Ammon's horn (tissue), 1 donor: ENCODE measurements at regions not wholly inside any gene's neighbourhood (a gene's known extent, or its start where the extent isn't known, plus 50 kb on each side); places are given as distances from the start of the nearest gene placed in this dataset.

Experiments used
- DNase-seq: peaks from one replicate; pipeline ENCODE4 v3.0.0-alpha.2; 2016; ENCODE audit warnings: low spot score

DNA sequence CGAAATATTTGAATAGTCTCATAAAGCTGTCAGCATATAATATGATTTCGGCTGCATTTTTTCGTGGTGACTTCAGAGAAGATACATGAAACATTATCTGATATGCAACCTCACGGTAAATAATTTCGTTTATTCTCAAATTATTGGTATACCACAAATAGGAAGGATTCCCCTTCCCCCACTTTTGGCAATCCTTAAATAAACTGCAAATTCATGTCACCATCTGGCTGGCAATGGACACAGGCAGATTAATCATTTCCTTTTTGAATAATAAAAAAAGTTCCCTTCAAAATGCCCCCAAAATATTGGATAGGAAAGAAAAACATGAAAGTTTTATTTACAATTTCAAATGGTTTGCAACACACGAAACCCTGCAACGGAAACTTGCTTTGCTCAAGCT lies 234.5 kb upstream of the MEOX2 start:
- no peak for DNase-seq

DNA sequence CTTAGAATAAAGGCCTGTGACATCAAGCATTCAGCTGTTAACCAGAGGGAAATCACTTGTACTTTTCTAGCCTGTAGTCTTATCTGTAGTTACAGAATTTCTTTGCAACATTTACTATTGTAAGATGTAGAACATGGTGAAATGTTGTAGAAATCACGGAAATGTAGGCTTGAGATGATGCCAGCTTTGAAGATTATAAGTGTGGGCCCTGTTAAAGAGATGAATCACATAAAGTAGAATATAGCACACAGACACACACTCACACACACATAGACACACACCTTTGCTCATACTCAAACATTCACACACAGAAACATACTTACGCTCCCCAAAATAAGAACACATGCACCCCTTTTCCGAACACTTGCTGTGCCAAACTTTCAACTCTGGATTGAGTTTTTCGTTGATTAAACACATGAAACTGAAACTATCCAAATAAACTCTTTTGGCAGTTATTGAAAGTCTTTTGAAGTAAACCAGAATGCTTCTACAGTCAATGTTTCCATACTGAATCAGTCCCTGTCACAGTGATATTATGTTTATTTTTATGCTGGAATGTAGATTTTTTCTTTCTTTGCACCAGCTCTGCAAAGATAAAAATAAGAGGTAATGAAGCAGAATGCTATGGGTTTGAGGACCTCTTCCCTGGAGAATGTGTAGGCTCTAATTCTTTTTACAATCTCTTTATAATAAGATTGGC lies 230.3 kb upstream of the MEOX2 start:
- no peak for DNase-seq

DNA sequence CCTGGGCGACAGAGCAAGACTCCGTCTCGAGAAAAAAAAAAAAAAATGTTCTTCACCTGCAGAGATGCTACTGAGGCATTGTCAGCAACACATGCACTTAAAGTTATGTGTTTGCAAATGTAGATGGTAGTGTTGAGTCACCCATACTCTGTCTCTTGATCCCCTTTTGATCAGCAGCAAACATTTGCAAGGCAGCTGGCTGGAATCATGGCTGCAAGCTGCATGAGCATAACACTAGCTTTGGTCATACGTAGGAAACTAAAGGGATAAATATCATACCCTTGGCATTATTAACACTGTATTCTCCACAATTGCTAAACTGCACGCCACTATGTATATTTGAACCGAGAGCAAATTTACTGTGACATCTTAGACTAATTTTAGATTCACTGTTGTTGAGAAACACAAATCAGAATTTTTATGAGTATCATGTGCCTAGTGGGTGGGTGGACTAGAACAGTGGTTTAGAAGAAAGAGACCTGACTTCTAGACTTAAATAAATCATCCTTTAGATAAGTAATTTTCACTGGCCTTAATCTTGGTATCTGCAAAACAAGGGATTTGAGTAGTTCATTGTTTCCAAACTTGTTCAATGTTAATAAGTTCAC lies 229.3 kb upstream of the MEOX2 start:
- DNase-seq, result no peak

DNA sequence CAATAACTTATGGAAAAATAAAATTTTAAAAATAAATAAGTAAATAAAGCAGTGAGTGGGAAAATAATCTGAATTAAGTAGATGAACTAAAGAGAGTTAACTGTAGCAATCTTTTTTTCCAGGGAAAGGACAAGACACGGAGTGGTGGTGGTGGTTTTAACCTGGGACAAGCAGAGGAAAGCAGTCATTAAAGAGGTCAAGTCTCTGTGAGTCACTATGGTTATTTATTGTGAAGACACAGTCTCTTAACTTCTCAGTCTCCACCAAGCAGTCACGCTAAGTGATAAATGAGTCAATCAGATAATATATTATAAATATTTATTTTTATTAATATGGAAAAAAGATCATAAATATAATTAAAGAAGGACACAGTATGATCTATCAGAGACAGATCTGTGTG lies 228.1 kb upstream of the MEOX2 start:
- DNase-seq, result no peak

DNA sequence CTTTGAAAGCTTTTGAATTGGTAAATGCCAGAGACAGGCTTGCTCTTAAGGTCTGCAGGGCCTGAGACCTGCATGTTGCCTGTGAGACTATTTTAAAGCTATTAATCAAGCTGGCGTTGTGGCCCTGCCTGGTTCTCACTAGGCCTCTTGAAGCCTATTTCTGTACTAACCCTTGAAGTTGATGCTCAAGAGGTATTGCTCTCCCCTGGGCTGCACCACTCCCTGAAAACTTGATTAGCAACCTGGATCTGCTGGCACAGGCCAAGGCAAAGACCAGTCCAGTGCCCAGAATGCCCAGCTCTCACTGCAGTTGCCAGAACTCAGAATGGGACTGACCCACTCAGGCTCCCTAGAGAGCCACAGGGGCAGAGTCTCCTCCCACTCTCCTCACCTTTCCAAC lies 220.0 kb upstream of the MEOX2 start:
- DNase-seq, result no peak

DNA sequence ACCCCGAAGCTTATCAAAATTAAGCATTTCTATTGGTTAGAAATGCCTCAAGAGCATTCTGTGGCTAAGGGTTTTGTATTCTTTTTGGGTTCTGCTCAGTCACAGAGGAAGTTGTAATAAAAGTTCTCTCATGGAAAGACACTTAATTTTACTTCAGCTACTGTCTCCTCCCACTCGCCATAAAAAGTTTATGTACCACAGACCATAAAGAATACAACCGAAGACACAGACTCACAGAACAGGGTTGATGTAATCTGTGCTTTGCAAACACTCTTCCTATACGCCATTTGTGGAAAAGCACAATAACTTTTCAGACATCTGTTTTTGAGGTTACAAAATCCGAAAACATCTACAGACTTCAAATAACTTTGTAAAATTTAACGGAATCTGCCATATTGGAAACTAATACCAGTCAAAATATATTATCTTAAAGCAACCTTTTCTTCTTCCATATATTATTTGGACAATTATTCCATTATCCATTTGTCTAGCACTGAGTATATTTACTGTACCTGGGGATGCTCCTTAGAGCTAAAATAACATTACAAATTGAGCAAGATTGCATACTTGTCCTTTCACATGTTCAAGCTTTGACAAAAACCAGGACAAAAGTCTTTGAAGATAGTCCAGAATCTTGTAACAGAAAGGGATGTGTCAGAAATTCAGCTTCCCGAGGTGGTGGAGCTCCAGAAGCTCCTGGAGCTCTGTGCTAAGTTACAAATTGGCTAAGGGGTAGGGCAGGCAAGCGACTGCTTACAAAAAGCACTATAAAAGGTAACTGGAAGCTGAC lies 219.0 kb upstream of the MEOX2 start:
- no peak for DNase-seq

DNA sequence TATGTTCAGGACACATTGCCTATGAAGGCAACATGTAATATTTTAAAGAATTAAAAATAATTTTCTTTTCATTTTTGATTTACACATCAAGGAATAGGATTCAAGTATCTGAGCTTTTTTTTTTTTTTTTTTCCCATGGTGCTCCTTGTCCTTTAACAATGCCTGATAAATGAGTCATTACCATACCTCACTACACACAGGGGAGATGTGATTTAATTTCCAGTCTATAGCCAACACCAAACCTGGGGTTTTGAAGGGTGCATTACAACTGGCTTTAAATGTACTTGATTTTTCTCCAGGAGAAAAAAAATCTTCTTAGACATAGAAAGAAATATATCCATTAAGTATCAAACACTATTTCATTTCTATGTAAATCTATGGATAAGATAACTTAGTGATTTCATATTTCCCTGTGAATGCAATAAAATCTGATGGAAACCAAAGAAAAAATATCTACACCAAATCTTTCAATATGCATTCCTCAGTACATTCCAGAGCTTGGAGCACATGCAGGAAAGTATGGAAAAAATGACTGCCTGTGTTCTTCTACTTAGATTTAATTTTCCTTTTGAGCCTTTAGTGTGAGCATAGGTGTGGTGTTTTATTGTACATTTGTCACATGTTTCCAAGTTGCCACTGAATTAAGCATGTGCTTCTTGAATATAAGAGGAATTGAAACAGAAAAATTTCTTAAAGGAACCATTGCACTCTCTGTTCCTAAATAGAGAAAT lies 204.8 kb upstream of the MEOX2 start:
- no peak for DNase-seq

DNA sequence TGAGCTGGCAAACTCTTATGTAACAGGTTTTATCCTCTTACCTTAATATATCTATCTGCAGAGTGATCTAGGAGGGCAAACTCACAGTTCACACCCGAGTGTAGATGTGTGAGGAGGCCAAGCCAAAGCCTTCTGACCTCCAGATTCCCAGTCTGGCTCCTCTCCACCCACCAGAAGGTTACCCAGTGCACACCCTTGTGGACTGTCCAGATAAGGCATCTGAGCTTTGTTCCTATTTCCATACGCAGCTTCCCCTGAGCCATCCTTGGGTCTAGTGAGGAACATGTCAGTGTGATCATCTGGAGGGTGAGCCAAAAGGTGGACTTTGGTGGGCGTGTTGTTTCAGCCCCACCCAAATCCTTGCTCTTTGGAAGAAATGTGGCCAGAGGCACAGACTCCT lies 203.0 kb upstream of the MEOX2 start:
- DNase-seq, result no peak

DNA sequence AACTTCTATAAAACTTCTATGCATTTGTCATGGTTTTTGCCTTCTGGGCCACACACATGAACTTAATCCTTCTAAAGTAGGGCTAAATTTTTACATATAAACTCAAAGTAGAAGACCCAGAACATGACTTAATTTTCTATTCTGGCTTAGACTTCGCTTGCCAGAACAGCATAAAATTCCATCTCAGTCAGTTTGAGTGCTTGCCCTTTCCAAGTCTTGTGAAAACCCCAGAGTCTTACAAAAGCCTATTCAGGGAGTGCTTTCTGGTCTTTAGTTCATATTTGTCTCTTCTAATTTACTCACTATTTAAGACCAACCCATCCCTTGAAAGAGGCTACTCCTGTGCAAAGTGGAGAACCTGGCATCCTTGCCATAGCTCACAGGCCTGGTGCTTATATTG lies 201.6 kb upstream of the MEOX2 start:
- no peak for DNase-seq

DNA sequence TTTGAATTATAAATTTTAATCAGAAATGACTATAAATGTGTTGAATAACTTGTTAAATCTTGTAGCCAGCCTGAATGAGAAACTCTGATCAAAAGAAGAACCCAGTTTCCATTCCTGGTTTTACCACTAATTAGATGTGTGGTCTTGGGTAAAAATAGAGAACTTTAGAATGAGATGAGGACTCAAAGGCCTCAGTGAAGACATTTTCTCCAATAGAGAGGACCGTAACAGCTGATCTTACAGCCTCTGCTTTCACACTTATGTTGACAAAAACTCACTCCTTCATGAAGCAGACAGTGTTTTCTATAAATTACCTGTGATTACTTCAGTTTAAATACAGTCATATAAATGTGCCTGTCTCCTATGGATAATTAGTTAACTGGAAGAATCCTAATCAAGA lies 200.1 kb upstream of the MEOX2 start:
- no peak for DNase-seq

DNA sequence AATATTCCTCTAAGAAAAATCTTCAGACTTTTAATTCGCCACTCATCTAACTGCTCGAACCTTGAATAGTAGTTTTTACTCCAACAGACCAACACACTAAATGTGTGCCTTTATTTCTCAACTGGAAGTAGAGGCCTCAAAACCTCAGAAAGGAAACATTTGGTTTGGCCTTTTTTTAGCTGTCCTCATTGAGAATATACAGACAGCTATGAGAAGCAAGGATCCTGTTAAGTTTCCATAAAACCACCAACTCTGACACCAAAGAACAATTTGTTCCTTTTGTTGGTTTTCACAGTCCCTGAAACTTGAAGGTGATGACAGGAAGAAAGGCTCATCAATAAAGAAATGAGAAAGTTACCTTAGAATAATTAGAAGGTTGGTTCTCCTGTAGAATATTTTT lies 199.2 kb upstream of the MEOX2 start:
- DNase-seq, result no peak

DNA sequence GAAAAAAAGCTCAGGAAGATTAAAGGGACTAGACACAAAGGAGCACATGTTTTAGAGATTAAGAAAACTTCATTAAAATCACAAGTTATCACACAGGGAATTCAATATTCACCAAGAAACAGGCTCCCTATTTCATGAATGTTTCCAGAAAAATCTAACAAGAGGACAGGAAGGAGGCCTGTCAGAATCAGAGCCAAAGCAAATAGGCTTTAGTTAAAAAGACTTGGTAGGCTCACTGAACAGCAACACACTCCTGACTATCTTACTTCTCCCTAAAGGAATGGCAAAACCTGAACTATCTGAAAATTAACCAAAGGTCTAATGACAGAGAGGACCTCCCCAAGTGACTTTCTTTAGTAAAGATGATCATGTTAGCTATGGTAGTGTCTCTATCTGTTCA lies 188.3 kb upstream of the MEOX2 start:
- DNase-seq, result no peak

DNA sequence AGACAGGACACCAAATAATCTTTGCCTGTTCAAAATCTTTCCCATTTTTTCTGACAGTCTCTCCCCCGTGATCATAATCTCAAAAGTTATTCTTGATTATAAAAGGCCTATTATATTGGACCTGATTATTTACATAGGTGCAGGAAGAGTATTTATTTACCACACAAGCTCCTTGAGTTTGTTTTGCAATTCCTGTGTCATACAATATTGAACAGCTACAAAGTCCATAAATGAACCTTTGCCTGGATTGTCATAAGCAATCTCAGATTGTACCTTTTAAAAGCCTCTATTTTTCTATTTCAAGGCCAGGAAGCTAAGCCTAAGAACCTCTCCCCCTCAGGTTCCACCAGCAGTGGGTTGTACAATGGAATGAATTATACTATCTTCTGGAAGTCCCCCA lies 183.9 kb upstream of the MEOX2 start:
- no peak for DNase-seq

DNA sequence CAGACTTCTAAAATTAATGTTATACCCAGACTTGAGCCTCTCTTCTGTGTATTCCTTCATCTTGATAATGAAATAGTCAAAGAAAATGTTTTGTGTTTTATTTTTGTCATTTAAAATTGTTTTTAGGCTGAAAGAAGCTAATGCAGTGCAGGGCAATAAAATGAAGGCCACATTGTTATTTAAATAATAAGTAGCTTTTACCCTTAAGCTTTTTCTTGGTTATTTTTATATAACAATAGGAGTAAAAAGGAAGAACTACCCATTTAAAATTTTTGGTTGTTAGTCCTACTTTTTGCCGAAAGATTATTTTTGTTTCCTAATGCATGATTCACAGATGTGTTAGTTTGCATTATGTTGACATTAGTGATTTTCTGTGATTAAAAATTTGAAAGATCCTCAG lies 181.0 kb upstream of the MEOX2 start:
- no peak for DNase-seq

DNA sequence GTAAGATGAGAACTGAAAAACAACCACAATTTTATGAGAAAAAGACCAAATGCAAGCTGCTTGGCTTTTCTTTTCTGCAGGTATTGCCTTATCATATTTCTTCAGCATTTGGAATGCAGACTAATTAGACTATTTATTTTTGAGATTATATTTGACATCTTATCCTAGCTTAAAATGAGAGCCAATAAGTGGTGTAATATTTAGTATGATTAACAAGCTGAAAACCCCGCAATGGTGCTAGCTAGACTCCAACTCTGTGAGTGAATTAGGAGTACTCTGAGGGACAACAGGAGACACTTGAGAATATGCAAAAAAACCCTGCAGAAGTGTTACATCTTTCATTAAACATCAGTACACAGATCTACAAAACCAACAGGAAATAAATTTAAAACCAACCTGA lies 180.3 kb upstream of the MEOX2 start:
- DNase-seq, result no peak

DNA sequence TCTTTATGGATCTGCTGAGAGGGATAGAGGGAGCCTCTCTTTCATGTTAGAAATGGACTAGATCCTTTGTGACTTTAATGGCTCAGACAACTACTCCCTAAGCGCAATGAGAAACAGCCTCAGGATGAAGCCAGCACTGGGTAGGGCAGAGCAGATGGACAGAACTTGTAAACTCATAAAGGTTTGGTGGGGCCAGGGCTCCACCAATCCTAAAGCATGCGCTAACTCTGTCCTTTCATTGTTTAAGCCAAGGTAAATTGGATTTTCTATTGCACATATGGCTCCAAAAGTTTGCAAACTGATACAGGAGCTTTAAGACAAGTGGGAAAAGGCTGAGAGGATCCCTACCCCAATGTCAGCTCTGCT lies 178.1 kb upstream of the MEOX2 start:
- DNase-seq, result no peak

DNA sequence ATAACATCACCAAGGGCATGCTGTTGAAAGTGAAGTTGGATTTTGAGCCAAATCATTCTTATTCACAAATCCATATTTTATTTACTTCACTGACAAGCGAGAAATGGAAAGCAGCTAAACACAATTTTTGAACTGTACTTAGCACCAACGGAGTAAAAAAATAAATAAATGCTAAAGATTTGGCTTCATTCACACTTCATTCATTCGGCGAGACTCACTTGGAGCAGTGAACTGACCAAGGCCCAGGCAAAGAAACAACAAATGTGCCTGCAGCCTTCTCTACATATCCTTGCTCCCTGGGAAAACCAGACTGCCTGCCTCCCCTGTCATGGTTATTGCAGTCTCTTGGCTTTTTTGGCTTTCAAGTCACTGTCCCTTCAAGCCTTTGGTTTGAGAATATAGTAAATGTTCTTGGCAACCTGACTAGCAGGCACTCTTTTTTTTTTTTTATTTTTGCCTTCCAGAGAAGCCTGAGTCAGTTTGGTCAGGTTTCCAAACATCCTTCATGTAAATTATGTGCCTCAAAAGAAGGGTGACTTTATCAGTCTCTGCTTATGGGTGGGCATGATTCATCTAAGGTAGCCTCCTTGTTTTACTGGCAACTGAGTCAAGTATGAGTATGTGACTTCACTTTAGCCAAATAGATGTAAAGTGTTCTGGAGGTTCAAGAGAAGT lies 177.6 kb upstream of the MEOX2 start:
- no peak for DNase-seq

DNA sequence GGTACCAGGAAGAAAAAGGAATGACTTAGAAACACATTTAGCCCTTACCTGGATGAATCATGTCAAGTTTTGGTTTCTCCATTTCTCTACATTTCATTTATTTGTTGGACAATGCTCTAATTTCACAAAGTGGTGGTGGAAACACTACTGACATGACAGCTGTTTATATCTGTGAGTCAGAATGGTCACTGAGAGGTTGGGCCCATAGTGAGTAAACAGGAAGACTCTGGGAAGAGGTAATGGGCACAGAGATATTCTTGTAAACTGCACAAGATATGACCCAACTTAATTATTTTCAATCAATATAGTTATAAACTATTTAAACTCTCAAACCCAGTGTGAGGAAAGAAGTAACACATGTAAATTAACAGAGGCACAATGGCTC lies 176.3 kb upstream of the MEOX2 start:
- no peak for DNase-seq

DNA sequence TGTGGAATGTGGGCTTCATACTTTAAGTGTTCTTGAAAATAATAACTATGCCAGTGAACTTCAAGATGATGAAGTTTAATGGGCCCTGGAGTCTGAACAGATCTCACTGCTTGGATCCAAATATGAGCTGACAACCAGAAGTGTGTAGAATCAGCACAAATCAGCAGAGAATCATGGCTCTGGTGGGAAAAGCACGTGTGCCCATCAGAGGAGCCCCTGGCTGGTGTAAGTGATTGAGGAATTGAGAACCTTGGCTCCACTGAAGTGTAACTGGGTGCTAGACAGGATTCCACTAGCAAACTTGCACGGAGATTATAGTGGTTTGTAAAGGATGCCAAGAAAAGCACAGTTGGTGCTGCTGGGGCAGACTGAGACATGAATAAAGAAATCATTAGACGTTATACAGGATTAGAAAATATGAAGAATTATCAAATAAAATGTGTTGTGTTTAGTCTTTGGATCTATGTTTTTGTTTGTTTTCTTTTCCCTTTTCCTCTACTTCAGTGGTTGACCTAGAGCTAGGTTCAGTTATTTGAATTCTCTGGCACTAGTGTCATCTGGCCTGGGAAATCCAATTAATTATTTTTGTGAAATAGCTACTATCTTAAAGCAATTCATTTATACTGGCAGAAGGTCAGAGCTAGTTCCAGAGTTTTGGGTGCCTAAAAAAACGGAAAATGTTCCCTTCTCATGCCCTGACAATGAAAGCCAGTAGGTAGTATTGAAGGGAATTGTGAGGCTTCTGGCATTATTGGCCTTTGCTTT lies 175.7 kb upstream of the MEOX2 start:
- no peak for DNase-seq

DNA sequence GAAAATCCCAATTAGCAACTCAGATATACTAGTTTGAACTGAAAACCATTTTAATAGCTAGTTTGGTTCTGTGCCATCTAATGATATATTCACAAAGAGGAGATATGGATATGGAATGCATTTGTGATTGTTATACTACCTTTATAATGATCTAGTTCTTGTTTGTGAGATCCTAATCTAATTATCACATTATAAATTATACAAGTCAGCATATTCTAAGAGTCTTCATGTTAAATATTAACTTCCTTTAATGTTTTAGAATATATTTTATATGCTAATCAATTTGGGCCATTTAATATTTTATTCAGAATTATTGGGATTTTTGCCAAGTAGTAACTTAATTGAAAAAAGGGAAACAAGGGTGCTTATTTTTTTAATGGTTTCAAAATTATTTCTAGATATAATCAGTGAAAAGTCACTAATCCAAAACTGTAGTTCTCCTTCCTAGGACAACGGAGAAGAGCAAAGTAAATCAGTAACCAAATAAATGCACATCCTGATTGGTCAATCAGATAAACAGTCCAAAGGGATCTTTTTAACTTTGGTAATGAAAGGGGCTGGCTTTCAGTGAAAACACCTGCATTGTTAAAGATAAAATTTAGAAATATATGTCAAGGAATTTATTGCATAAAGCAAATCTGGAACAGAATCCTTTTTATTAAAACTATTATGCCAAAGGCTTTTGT lies 173.9 kb upstream of the MEOX2 start:
- no peak for DNase-seq

DNA sequence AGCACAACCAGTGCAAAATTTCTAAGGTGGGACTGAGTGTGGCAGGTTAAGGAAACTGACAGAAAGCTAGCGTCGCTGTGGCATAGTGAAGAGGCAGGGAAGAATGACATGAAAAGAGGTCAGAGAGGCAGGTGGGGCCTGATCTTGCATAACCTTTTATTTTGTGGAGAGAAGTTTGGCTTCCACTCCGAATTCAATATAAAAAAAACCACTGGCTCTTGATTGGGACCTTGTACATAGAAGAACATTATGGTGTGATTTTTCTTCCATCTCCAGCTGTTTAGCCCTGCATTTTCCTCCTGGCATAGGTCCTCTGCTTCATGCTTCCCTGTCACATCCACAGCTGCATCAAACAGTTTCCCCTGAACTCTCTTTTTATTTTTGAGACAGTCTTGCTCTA lies 170.5 kb upstream of the MEOX2 start:
- DNase-seq, result no peak
